ENCODE measurements at regions not wholly inside any gene's neighbourhood (a gene's known extent, or its start where the extent isn't known, plus 50 kb on each side); places are given as distances from the start of the nearest gene placed in this dataset.
A peak's percentile ranks its signal among the peaks of the same experiment; 100 is the strongest.
"Not testable (repeated sequence)": the region's sequence is repeated elsewhere in the genome, so short reads cannot be mapped to it uniquely, and the experiment has no call there.

DNA sequence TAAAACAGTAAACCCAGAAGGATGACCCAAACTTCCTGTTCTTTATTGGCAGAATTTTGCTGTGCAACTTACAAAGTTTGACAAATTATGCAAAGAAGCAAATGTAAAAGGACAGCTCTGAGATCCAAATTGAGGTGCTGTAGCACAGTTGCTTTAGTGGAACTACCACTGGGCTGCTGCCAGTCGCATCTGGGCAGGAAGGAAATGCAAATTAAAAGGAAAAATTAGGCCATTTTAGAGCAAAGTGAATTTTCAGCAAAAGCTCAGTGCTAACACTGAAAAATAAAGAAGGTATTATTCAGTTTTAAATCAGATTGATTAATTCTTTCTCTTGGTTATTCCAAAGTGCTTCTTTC lies 104.5 kb downstream of the ZMAT3 start:
- DNase-seq (ENCODE audit: low spot score): peak; percentile 5

DNA sequence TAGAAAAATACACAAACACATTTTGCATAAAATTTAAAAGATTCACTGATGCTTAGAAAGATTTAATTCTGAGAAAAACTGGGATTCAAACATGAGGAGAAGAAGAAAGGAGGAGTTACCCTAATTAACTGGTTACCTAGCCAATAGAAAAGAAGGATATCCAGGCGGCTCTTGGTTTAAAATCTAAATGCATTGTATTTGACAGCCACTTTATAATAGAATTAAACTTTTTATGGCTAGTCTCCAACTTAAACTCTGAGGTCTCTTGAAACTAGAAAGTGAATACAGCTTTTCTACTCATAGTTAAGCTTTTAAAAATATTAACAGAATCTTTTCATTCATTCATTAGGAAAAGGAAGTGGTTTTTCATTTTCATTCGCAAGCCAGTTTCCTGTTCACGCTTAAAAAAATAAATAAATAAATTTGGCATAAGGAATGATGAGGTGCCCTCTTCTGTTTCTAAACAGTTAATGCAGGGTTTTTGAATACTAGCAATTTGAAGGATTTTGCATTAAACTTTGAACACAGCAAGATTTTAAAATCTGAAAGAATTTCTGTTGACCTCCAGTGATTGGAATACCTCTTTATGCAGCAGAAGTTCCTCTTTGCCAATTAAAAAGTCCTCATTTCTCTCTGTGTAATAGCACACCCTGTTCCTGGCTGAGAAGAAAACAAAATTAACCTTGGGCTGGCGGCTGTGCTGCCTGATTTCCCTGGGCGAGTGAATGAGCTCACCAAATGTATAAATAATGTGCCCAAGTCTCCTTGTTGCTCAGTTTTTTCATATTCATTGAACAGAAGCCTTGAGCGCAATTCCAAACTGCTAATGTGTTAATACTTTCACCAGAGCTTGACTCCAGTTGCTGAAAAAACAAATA lies 105.1 kb downstream of the ZMAT3 start:
- peak; percentile 39 for DNase-seq (ENCODE audit: low spot score)

DNA sequence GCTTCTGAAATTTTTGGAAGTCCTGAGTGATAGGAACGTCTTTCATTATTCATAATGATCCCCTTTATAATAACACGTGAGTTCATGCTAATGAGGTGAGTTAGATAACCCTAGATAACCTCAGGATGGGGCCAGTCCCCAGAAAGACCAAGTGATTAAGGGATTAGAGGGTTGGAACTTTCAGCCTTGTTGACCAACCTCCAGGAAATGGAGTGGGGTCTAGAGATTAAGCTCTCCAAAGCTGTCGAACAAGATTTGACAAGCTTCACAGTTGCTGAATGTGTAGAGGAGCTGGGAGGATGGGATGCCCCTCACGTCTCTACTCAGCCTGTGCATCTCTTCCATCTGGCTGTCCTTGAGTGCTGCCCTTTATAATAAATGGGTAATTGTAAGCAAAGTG lies 107.1 kb downstream of the ZMAT3 start:
- no peak for DNase-seq (ENCODE audit: low spot score)

DNA sequence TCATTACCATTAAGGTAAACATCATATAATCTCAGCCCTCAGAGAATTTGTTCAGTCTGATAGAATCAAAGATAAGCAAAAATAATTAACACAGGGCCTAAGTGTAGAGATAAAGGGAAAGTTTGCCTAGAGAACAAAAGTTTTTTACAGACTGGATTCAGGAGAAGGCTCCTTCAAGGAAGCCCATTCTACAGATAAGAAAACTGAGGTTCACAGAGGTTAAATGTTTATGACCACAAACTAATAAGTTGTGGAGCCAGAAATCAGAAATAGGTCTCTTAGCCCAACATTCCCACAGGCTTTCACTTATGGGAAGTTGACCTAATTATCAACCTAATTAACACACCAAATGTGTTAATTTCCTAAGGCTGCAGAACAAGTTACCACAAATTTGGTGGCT lies 110.7 kb downstream of the ZMAT3 start:
- no peak for DNase-seq (ENCODE audit: low spot score)

DNA sequence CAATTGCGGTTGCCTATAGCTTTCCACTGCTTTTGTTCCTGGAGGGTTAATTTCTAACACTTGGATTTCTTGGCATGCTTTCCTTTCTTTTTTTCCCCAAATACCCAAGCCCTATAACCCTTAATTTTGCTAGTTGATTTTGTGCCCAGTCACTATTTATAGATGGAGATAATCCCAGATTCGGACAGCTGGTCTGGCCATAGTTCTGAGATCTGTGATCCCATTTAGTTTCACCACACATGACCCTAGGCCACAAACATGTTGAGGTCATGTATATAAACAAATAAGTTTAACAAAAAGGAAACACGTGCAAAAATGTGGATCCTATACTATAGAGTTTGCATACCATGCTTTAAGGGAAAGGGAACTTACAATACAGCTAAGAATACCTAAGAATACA lies 111.4 kb downstream of the ZMAT3 start:
- no peak for DNase-seq (ENCODE audit: low spot score)

DNA sequence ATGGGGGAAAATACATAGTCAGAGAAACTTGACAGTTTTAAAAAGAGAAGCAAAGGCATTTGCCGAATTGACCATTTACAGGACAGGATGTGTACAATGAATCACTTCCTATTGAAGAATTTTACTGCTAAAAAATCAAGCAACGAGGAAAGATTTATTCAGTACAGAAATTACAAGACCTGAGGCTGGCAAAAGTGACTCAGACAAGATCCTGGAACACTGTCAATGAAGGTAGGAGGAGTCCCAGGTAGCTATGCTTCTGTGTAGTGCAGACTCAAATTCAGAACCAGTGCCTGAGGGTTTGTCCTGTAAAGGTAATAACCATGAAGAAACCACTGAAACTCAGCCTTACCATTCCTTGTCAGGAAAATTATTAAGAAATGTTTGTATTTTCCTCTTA lies 120.9 kb downstream of the ZMAT3 start:
- DNase-seq (ENCODE audit: low spot score): no peak

DNA sequence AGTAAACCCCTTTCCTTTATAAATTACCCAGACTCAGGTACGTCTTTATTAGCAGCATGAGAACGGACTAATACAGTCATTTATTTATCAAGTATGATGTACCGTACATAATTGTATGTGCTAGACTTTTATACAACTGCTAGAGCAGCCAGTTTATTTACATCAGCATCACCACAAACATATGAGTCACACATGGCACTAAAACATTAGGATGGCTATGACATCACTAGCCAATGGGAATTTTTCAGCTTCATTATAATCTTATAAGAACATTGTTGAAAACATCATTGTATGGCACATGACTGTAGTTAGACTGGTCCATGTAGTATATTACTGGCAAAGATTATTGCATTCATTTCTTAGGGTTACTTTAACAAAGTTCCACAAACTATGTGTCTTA lies 121.7 kb downstream of the ZMAT3 start:
- no peak for DNase-seq (ENCODE audit: low spot score)

DNA sequence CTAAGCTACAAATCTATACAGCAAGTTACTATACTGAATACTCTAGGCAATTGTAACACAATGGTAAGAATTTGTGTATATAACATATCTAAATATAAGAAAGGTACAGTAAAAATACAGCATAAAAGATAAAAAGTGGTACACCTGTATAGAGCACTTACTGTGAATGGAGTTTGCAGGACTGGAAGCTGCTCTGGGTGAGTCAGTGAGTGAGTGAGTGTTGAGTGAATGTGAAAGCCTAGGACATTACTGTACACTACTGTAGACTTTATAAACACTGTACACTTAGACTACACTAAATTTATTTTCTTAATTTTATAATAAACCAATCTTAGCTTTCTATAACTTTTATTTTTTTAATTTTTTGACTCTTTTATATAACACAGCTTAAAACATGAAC lies 123.1 kb downstream of the ZMAT3 start:
- no peak for DNase-seq (ENCODE audit: low spot score)

DNA sequence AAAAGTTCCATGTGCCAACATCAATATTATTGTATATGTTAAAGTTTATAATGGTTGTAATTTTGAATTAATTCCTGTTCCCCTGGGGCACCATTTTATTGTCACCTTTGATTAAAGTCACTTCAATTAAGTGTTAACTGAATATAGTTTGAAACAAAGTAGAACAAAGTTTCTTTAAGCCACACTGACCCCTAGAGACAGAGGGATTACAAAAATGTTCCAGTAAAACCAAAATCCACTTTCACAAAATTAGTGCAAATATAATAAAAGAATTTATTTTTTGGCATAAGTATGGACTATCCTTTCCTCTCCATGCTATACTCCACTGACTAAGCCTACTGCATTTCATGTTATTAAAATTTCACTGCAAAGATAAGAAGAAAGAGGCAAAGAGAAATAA lies 123.9 kb downstream of the ZMAT3 start:
- DNase-seq (ENCODE audit: low spot score): no peak

DNA sequence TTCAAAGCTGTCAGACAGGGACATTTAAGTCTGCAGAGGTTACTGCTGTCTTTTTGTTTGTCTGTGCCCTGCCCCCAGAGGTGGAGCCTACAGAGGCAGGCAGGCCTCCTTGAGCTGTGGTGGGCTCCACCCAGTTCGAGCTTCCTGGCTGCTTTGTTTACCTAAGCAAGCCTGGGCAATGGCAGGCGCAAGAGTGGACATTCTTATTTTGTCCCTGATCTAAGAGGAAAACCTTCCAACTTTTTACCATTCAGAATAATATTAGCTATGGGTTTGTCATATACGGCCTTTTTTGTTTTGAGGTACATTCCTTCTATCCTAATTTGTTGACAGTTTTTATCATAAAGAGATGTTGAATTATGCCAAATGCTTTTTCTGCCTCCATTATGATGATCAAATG lies 129.3 kb downstream of the ZMAT3 start:
- not testable (repeated sequence) for DNase-seq (ENCODE audit: low spot score)

DNA sequence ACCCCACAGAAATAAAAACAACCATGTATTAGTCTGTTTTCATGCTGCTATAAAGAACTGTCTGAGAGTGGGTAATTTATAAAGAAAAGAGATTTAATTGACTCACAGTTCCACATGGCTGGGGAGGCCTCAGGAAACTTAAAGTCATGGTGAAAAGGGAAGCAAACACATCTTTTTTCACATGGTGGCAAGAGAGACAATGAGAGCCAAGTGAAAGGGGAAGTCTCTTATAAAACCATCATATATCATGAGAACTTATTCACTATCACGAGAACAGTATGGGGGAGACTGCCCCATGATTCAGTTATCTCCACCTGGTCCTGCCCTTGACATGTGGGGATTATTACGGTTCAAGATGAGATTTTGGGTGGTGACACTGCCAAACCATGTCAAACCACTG lies 141.5 kb downstream of the ZMAT3 start:
- no peak for DNase-seq (ENCODE audit: low spot score)

DNA sequence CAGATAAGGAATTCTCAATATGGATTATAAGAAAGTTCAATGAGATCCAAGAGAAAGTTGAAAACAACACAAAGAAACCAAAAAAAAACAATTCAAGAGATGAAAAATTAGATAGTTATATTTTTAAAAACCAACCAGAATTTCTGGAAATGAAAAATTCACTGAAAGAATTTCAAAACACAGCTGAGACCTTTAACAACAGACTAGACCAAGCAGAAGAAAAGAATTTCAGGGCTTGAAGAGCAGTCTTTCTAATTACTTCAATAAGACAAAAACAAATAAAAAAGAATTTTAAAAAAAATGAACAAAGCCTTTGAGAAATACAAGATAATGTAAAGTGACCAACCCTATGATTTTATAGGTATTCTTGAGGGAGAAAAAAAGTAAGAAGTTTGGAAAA lies 155.4 kb downstream of the ZMAT3 start:
- no peak for DNase-seq (ENCODE audit: low spot score)

DNA sequence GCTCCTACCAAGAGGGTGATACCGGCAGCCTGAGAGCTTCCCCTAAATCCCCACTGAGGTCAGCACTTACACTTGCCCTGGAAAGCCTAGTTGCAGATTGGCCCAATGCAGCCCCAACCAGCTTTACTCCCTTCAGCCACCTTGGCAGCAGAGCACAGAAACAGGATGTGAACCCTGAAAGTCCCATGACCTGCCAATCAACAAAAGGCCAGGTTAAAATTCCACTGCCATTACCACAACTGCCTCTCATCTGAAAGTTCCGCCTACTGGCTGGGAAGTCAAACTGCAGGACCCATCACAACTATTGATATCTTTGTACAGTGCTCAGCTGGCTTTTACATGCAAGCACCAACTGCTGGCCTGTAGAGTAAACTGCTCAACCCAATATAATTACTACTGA lies 156.2 kb downstream of the ZMAT3 start:
- DNase-seq (ENCODE audit: low spot score): no peak

DNA sequence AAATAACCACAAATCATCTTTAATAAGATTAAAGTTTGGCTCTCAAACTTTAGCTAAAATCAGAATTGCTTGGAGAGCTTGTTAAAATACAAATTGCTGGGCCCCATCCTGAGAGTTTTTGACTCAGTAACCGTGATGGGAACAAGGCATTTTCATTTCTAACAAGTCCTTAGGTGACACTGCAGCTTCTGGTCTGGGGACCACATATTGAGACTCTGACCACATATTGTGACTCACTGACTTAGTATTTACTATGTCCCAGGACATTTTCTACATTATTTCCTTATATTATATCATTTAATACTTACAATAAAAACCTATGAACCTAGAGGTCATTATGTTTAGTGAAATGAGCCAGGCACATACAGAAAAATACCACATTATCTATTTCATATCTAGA lies 164.5 kb downstream of the ZMAT3 start:
- DNase-seq (ENCODE audit: low spot score): no peak

DNA sequence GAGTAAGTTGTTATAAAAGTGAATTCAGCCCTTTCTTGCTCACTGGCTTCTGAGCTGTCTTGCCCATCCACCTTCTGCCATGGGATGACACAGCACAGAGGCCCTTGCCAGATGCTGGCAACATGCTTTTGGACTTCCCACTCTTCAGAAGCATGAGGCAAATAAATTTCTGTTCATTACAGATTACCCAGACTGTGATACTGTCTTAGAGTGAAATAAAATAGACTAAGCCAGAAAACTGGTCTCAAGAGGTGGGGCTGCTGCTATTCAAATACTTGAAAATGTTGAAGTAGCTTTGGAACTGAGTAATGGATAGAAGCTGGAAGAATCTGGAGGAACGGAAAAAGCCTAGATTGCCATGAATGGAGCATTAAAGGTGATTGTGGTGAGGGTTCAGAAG lies 170.4 kb downstream of the ZMAT3 start:
- DNase-seq (ENCODE audit: low spot score): no peak

DNA sequence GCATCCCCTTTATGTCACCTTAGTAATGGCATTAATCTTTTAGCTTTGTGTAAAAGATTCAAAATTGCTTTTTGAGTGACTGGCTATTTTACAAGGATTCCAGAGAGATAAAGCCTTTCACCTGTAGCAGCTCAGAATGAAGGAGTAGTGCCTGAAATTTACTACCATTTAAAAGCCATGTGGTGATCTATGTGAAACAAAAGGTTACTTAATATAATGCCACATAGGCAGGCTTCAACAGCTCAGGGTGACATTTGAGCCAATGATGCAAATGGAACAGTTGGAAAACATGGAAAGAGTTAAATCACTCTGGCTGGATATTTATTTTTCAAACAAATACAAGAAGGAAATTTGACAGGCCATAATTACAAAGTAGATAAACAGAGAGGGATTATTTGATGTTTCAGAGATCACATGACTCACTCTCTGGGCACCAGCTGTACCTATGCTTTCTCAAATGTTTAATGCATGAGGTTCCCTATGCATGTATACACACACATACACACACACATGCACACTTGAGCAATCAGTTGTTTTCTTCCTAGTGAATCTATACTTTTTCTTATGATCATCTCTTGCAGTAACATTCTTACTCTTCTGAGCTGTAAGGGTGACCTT lies 171.5 kb downstream of the ZMAT3 start:
- DNase-seq (ENCODE audit: low spot score): no peak

DNA sequence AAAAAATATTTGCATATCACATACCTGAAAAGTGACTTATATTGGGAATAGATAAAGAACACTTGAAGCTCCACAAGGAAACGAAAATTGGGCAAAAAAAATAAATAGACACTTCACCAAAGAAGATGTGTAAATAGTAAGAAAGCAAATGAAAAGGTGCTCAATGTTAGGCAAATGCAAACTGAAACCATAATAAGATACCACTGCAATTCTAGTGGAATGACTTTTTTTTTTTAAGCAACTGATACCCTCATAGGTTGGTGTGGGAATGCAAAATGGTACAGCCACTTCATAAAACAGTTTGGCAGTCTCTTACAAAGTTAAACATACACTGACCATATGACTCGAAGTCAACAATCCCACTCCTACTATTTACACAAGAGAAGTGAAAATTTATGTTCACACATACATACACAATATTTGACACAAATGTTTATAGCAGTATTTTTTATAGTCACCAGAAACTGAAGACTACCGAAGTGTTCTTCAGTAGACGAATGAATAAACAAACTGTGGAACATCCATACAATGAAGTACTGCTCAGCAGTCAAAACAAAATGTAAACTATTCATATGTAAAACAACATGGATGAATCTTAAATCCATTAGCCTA lies 176.3 kb downstream of the ZMAT3 start:
- DNase-seq (ENCODE audit: low spot score): no peak
